ENCODE measurements at regions not wholly inside any gene's neighbourhood (a gene's known extent, or its start where the extent isn't known, plus 50 kb on each side); places are given as distances from the start of the nearest gene placed in this dataset.

DNA sequence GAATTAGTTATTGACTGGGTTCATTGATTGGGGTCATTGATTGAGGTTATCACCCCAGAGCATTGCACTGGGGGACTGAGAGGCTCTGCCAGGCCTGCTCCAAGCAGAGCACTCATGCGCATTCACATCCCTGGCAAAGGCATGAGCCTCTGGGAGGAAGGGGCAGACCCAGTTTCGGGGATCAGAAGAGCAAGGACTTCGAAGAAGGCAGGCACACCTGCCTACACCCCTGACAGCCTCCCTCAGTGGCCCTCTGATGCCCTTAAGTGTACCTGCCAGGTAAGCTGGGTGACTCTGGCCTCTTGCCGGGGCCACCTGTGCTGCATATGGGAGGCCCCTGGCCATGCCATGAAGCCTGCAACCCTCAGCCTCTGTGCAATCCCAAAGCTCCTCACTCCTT is 181.1 kb downstream of the PTPN20 start:
- TF ChIP-seq, protein P1, sequence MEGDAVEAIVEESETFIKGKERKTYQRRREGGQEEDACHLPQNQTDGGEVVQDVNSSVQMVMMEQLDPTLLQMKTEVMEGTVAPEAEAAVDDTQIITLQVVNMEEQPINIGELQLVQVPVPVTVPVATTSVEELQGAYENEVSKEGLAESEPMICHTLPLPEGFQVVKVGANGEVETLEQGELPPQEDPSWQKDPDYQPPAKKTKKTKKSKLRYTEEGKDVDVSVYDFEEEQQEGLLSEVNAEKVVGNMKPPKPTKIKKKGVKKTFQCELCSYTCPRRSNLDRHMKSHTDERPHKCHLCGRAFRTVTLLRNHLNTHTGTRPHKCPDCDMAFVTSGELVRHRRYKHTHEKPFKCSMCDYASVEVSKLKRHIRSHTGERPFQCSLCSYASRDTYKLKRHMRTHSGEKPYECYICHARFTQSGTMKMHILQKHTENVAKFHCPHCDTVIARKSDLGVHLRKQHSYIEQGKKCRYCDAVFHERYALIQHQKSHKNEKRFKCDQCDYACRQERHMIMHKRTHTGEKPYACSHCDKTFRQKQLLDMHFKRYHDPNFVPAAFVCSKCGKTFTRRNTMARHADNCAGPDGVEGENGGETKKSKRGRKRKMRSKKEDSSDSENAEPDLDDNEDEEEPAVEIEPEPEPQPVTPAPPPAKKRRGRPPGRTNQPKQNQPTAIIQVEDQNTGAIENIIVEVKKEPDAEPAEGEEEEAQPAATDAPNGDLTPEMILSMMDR (IDR thresholded peaks at IDR 0.05; ENCODE audit: low read length) = no peak
- no peak for TF ChIP-seq EZH2 (IDR thresholded peaks at IDR 0.05; ENCODE audit: borderline replicate concordance, low read length)
